ENCODE measurements at regions not wholly inside any gene's neighbourhood (a gene's known extent, or its start where the extent isn't known, plus 50 kb on each side); places are given as distances from the start of the nearest gene placed in this dataset.

GRCh38 chr1:55823541-55824250 is 608.5 kb upstream of the USP24 start:
- TF ChIP-seq POLR2A (IDR thresholded peaks at IDR 0.05; ENCODE audit: low read depth, low read length) (no peak), POLR2AphosphoS5 (IDR thresholded peaks at IDR 0.05; ENCODE audit: low read depth, low read length) (no peak)
